ENCODE measurements at regions not wholly inside any gene's neighbourhood (a gene's known extent, or its start where the extent isn't known, plus 50 kb on each side); places are given as distances from the start of the nearest gene placed in this dataset.
A peak's percentile ranks its signal among the peaks of the same experiment; 100 is the strongest.
"Not testable (repeated sequence)": the region's sequence is repeated elsewhere in the genome, so short reads cannot be mapped to it uniquely, and the experiment has no call there.

DNA sequence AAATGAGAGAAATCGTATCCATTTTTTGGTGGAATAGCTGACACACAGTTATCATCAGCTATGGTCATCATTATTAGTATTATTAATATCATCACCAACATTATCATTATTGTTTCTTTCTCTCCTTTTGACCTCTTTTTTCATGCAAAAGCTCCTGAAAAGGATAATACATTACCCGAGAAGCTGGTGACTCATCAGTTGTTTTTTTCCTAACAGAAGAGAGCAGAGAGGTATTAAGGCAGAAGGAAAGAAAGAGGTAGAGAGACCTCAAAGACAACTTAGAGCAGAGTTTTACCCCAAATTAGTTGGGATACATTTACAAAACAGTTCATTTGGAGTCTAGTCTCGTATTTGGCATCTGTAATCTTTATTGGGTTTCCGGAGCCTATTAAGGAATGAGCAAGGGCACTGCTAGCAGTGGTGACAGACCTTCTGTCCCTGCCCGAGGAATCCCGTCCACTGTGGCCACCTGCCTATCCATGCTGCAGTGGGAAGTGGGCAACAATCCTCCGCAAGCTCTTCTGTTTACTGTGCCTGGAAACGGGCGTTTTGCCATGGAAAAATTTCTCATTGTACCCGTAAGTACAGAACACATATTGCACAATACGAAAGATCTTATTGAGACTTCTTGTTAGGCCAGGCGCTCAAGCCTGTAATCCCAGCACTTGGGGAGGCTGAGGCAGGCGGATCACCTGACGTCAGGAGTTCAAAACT, 170.0 kb upstream of the MKLN1 start:
- no peak for DNase-seq

DNA sequence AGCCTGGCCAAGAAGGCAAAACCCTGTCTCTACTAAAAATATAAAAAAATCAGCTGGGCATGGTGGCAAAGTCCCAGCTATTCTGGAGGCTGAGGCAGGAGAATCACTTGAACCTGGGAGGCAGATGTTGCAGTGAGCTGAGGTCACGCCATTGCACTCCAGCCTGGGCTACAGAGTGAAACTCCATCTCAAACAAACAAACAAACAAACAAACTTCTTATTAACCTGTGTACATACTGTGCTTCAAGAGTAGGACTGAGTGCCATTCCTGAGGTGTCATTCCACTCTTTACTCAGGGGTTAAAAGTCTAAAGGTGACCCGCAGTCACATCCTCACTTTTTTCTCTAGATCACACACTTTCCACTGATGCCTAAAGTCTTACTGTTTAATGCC, 169.4 kb upstream of the MKLN1 start:
- not testable (repeated sequence) for DNase-seq

DNA sequence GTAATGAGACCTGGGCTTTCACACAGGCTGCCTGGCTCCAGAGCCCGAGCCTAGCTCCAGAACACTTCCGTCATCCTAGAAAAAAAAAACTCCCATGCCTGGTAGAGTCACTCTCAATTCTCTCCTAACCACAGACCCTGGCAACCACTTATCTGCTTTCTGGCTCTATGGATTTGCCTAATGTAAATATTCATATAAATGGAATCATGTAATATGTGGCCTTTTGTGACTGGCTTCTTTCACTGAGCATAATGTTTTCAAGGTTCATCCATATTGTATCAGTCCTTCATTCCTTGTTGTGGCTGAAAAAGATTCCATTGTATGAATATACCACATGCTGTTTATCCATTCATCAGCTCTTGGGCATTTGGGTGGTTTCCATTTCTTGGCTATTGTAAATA, 167.7 kb upstream of the MKLN1 start:
- DNase-seq, result no peak

DNA sequence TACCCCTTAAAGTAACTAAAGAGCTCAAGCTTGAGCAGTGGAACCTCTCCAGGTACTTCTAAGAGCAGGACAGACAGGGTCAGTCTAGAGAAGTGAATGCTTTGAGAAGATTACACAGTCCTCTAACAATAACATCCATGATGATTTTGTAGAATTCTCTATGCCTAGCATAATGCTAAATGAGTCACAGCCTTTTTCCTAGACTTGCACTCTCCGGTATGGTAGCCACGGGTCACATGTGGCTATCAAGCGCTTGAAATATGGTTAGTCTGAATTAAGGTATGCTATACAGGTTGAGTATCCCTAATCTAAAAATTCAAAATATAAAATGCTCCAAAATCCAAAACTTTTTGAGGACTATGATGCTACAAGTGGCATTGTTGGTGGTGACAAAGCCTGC, 166.6 kb upstream of the MKLN1 start:
- DNase-seq, result no peak

DNA sequence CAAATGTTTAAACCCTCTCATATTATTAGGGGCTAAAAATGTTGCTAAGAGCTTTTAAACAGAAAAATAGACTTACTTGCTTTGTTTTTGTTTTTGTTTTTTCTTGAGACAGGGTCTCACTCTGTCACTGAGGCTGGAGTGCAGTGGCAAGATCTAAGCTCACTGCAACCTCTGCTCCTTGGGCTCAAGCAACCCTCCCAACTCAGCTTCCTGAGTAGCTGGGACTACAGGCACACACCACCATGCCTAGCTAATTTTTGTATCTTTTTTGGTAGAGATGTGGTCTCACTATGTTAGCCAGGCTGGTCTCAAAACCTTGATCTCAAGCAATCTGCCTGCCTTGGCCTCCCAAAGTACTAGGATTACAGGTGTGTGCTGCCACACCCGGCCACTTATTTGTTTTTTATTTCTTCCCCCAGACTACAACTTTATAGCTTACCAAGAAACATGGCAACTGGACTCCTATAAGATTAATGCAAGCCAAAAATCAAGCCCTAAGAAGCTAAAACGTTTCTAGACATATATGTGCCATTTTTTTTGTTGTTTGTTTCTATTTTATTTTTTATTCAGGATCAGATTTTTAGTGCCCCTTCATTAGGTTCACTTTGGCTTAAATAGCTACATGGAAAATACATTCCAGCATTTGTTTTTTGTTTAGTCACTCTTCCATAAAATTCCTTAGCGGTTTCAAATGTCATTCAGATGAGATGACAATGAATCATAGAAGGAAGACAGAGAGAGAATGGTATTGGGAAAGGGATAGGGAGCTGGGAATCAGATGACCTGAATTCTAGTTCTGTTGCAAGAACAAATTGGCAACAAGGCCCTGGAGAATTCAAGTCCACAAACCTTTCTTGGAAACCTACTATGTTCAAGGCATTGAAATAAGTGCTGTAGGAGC, 163.4 kb upstream of the MKLN1 start:
- DNase-seq, result no peak

DNA sequence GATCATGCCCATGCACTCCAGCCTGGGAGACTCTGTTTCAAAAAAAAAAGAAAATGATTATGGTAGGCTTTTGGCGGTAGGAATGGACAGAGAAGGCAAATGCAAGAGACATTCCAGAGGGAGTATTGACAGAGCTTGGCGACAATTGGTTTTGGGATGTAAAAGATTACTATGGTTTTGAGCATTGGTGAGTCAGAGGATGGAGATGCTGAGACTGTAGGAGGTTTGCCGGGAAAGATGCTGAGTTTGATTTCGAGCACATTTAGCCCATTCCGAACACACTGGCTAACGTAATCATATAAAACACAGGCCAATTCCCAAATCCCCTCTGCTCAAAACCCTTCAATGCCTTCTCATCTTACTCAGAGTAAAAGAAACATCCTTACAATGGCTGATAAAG, 161.6 kb upstream of the MKLN1 start:
- DNase-seq, result no peak

DNA sequence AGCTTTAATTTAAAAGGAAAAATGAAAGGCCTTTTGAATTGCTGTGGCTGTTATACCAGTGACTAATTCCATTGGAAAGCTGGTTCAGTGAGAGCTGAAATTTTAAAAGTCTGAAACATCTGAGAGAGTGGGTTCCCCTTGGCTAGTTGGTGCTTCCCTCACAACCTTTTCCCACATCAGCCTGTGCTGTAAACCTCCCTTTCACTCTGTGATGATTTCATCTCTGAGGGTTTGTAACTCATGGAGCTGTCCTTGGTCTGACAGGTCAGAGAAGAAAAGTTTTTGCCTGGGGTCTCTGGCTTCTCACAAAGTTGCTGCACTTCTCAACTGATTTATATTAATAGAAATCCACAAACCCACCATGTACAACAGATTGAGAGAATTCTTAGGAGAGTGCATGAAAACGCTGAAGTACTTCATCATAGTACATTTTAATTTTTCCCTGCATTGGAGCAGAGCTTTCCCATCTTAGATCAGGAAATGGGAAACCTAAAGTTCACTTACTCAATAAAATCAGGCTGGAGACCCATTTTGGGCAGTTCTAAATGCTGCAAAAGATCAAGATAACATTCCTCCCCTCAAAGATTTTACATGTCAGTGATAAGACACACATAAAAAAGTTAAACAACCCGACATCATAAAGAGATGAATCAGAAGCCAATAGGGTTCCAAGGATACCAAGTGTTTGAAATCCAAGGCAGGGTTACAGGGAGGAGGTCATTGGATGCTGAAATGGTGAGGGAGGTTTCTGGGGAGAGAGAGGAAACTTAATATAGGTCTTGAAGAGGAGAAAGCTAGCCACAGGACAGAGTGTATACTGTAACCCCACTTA, 157.0 kb upstream of the MKLN1 start:
- DNase-seq, result no peak

DNA sequence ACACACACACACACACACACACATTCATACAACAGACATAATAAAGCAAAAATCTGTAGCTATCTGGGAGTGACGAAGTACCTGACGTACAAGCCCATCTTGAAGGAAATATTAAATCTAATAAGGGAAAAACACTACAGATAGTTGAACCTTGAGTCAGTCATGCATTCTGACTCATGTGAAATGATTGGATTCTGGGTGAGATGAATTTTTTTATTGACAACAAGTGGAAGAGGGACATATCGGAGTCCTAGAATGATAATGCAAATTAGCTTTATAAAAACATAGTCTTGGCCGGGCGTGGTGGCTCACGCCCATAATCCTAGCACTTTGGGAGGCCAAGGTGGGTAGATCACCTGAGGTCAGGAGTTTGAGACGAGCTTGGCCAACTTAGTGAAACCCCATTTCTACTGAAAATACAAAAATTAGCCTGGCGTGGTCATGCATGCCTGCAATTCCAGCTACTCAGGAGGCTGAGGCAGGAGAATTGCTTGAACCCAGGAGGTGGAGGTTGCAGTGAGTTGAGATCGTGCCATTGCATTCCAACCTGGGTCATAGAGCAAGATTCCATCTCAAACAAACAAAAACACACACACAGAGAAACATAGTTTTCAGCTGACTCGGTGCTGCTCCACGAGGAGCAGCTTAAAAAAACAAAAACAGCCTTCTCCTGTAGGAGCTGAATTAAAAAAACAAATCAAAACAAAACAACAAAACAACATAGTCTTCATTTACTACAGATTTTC, 154.4 kb upstream of the MKLN1 start:
- no peak for DNase-seq

DNA sequence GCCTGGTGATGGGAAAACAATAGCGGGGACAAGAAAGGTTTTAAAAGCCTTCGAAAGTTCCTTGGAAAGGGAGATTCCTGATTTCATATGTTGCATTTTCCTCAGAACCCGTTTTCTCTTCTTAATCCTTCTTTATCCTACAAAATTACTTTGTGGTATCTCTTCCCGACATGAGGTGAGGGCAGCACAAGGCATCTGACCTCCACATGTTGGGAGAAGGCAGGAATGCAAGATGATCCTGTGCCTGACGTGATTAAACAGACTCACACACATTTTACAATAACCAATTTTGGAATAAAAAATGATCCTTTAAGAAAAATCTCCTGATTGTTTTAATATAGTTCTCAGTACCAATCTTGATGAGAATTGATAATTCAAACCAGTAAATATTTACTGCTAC, 153.3 kb upstream of the MKLN1 start:
- no peak for DNase-seq

DNA sequence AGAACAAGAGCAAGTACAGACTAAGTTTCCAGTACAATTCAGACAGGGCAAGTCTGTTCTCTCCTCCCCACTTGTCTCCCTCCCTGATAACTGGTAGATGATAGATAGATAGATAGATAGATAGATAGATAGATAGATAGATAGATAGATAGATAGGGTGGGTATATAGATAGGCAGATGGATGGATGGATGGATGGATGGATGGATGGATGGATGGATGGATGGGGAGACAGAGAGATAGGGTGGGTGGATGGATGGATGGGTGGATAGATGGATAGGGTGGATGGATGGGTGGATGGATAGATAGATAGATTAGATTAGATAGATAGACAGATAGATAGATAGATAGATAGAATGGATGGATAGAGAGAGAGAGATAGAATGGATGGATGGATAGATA, 152.8 kb upstream of the MKLN1 start:
- DNase-seq, result no peak

DNA sequence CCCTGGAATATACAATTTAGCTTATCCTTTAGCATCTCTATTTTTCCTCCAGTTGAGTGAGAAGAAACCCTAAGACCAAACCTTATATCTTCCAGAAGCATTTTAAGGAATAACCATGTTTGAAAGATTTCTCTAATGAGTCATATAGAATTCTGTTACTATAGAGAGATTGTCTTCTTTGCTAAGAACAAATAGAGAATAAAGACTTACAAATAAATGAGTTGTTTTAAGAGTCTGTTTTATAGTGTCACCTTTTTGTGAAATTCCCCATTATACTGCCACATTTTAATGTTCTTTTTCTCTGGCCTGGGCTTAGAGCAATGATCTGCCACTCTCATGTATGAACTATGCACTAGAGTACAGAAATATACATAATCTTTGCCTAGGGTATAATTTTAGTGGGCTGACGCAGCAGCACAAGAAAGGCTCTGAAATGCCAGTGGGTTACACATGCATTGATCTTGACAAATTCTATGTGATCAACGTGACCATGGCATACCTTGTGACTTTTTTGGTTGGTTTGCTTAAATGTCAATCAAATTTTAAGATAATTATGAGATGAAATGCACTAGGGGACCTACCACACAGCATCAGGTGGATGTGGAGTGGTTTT, 145.1 kb upstream of the MKLN1 start:
- DNase-seq, result no peak

DNA sequence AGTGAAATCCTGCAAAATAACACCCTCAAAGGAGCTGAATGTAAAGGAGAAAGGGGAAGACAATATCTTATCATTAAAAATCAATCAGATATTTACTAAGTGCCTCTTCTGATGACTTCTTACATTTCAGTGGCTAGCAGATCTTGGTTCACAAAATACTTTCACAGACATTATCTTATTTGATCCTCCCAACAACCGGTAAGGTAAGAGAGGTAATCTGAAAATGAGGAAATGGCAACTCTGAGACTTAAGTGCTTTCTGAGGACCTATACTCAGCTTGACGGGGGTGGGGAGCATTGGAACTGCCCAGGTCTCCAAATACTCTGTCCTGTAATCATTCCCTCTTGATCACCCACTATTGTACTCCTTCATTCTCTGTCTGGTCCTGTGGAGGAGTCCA, 144.6 kb upstream of the MKLN1 start:
- DNase-seq, result no peak

DNA sequence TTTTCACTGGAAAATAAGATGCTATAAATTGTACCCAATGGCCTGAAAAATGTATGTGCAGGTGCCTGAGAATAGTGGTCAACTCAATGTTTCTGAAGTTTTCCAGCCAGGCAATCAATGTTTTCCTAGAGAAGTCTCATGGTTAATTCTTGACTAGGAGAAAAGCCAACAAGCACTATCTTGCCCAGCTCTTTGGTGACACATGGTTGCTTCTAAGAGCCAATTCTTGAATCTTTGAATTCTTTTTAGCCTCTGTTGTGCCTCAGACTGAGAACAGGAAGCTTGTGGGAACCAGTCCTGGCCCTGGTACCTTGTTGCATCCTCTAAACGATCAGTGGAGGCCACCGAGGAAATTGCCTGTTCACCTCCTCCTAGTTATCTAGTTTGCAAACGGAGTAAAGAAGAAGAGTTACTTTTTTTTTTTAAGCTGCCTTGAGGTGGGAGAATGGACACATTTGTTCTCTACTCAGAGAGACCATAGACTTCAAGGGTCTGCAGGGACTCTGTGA, 144.0 kb upstream of the MKLN1 start:
- DNase-seq, result no peak

DNA sequence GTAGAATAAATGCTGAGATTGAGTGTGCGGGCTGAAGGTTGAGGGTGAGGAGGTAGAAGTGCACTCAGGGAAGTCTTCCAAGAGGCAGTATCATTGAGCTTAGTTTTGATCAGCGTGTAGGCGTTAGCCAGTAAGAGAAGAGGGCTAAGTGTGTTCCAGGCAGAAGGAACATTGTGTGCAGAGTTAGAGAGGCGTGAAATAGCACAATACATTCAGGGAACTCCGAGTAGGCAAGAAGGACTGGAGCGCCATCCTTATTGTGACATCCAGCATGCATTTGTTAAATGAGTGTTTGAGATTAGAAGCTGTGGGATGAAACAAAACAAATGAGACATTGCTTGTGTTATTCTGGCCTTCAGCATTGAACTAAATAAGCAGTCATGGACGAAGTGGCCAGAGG, 140.9 kb upstream of the MKLN1 start:
- no peak for DNase-seq

DNA sequence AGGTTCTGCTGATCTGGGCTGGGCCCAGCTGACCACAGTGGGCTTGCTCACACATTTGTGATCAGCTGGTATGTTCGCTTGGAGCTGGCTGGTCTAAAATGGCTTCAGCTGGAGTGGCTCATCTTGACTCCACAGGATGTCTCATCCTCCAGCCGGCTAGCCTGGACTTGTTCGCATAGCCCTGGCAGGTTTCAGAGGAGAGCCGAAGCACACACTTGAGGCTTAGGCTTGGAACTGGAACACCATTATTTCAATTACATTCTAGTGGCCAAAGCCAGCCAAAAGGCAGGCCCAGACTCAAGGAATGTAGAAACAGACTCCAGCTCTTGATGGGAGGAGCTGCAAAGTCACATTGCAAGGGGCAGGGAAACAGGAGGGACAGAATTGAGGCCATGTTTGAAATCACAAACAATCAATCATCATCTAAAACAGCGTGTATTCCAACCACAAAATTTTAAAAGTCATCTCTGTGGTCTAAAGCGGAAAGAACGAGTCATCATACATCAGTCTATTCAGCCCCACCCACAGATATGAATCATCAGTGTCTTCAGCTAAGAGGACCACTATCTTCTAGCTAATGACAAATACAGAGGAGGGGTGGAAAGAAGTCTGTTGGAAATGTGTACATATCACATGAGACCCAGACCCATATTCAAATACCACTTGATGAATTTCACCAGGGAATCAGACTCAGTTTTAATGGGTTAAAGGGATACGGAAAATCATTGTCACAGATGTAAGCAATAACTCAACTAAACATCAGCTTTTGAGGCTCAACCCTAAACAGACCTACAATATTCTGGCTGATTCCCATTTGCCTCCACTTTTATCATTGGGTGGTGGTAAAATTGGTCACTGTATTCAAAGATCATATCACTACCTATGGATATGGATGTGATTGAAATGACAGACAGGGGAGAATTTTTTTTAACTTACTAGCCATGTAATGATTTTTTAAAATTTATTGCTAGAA, 139.0 kb upstream of the MKLN1 start:
- peak in 1 of 2 experiments; percentile 5 for DNase-seq

DNA sequence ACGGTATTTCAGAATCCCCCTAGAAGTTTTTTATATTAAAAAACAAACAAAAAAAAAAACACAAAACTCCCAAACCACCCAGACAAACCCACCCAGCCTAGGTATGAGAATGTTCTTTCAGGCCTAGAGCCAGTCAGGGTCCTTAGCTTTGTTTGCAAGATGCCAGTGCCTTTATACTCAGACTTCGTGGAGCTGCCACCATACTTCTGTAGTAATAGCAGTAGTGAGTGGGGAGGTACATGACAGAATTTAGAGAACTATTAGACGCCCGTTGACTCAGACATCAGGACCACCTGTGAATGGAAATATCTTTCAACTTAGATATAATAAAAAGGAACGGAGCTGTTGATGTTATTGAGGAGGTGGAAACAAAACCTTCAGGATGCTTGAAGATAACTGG, 138.2 kb upstream of the MKLN1 start:
- DNase-seq, result no peak

DNA sequence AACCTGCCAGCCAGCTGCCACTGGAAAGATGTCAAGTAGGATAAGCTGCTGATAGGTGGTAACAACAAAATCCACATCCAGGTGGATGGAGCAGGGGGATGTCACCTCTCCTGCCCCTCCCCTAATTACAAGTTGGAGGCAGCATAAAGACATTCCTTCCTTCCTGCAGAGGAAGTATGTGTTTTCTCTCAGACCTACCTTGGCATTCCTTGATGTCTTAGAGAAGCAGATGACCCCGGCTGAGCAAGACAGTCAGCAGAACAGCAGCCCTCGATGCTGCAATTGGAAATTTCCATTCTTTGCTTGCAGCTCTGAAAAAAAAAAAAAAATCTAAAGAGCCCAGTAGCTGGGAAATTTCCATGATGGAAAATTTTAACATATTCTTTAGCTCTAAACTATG, 137.5 kb upstream of the MKLN1 start:
- DNase-seq, result no peak

DNA sequence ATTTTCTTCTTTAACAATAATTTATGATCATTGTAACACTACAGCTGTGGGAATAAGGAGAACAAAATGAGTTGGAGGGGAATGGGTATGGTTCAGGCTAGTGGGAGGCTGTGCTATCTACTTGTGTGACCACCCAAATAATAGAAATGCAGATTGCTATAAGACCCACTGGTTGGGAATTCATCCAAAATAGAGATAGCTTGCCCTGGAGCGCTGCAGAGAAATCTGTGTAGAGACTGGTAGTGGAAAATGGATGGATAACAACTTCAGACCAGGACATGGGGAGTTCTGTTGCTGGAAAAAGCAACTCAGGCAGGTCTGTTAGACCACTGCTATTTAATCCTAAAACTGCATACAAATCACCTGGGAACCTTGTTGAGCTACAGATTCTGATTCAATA, 137.1 kb upstream of the MKLN1 start:
- no peak for DNase-seq

DNA sequence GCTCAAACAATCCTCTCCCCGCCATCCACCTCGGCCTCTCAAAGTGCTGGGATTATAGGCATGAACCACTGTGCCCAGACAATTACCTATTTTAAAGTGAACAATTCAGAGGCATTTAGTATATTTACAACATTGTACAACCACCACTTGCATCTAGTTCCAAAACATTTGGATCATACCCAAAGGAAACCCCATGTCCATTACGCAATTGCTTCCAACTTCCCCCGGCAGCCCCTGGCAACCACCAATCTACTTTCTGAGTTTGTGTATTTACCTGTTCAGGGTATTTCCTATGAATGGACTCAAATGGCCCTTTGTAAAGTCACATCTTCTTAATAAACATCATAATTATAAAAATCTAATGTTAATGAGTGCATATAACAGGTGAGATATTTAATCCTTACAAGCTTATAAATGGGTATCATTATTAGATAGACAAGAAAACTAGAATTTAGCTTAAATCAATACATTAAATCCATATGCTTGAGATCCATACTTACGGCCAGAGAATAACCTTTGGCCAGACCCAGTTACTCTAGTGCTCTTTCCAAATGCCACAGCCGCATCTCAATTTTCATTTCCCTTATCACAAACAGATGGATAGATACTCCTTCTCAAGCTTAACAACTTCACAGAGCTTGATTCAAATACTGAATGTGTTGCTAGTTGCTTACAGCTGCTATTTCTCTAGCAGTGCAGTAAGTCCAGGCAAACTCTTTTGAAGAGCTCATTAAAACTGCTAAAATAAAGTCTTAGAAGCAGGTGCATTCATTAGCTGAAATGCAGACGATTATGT, 133.4 kb upstream of the MKLN1 start:
- DNase-seq, result no peak

DNA sequence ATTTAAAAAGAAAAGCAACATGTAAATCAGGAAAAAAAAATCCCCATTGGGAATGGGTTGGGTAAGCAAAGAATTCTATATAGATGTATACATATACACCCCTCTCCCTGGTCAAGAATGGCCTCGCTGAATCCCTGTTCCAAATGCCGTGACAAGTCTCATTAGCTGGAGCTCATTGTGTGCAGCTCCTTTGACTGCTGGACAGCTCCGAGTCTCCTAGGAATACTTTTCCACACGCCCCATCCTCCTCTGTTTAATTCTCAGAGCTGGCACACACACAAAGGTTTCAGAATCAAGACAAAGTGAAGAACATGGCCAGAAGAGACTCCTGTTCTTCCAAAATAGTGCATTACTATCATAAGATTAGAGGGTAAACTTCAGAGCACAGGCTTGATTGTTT, 130.9 kb upstream of the MKLN1 start:
- DNase-seq, result no peak
